GM18498 (cell line): ENCODE measurements at regions not wholly inside any gene's neighbourhood (a gene's known extent, or its start where the extent isn't known, plus 50 kb on each side); places are given as distances from the start of the nearest gene placed in this dataset.

ENCODE experiments used
- ATAC-seq: cut with Tn5 transposase; IDR thresholded peaks from one replicate; pipeline ENCODE4 v1.9.1; 2021; ENCODE audit warnings: mild to moderate bottlenecking, moderate library complexity; ENCODE audit not compliant: unreplicated experiment

DNA sequence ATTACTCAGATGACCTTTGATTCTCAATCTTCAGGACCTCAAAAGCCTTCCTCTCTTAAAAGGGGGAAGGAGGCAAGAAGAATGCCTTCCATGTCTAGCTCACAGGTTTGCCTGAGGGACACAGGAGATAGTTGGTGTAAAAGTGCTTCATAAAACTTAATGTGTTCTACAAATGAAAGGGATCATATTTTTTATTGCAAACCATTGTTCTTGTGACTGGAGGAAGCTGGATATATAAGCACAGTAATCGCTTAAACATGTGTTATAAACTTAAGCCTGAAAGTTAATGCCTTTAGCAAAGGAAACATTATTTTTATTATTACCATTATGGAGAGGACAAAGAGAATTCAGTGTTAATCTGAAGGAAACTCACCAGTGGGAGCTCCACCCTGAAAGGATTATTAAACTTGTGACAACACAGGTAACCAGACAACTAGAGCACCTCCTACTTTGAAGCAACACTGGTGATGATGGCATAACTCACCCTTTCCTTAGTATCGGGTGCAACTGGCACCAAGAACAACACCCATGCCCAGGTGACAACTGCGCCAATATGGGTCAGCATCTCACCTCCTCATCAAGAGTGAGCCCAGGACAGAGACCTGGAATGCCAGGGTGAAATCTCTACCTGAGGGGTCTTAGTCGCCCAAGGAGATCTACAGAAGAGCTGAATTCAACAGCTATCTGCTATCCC lies 288.7 kb upstream of the PRDM1 start:
- no peak for ATAC-seq

DNA sequence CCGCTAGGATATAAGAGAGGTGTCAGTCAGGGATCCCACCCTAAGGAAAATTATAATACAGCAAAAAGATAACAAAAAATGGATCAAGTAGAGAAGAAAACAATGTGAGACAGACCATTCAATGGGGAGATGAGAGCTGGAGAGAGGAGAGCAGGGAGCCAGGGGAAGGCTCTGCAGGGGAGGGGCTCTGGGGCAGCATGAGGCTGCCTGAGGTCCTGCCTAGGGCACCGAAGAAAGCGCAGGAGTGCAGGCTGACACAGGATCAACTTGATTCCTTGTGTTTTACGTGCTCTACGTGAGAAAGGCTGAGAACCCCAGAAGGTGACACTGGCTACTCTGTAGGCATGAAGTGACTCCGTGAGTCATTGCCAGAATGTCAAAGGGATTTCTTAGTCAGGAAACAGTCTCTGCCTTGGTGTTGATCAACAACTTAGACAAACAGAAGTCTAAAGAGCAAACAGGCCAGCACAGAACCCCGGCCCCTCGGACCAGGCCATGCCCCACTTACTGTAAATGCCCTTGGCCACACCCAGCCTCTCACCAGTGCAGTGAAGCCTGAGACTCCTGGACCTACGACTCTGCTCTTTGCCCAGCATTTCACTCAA lies 290.1 kb upstream of the PRDM1 start:
- ATAC-seq, result no peak

DNA sequence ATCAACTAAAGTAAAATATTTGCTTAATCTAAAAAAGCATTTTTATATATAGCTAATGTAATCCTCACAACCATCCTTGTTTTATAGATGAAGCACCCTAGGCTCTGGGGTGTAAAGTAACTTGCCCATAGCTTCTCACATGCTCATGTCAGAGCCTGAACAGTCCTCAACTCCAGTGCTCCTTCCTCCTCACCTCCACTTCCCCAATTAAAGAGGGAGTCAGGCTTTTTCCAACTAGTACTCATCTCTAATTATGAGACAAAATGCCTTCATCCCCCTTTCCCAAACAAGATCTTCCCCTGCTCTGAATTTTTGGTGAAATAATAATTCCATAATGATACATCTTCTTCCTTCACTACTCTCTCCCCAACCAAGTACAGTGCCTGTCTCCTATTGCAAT lies 290.8 kb upstream of the PRDM1 start:
- no peak for ATAC-seq

DNA sequence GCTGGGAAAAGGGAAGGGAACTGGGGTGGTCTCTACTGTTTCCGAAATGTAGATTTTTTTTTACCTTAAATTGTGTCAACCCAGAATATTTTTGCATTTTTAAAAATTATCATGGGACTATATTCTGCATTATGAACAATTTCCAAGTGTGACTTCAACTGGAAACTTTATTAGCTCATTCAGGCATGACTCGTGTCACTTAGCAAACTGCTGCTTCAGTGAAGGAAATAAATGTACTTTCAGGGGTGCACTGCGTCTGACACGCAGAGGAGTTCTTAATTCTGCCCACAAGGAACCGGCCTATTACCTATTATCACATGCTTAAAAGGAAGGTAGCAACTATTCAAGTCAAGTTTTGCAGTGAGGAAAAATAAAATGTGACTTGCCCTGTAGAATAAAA lies 291.3 kb upstream of the PRDM1 start:
- no peak for ATAC-seq

DNA sequence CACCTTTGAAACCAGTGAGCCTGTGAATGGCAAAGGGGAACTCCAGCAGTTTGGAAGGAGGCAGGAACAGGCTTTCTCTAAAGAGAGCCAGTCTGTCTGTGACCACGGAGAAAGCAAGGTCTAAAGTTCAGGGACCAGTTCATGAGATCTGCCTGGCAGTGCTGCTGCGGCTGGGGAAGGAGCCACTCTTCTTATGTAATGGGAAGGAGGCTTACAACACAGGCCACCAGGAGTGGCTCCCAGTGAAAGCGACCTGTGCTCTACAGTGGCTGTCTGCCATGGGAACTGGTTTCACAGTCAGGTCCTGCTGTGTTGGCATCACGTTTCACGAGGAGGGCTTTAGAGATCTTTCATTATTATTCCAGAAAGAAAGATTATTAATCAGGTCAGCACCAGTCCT lies 291.9 kb upstream of the PRDM1 start:
- no peak for ATAC-seq

DNA sequence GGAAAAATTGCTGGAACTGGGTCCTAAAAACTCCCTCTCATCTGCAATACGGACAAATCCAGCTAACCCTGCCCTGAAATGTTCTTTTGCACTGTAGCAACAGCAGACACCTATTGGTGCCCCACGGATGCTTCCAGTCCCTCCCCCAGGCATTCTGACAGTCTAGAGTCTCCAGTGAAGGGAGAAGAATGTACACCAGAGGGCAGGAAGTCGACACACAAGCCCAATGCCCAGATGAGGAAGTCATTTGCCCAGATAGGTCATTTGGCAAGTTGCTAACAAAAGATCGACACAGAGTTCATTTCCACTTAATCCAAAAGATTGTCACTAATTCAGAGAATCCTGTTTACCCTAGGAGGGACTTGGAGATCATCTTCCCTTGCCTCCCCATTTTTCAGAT lies 293.0 kb upstream of the PRDM1 start:
- ATAC-seq, result peak; percentile 41

DNA sequence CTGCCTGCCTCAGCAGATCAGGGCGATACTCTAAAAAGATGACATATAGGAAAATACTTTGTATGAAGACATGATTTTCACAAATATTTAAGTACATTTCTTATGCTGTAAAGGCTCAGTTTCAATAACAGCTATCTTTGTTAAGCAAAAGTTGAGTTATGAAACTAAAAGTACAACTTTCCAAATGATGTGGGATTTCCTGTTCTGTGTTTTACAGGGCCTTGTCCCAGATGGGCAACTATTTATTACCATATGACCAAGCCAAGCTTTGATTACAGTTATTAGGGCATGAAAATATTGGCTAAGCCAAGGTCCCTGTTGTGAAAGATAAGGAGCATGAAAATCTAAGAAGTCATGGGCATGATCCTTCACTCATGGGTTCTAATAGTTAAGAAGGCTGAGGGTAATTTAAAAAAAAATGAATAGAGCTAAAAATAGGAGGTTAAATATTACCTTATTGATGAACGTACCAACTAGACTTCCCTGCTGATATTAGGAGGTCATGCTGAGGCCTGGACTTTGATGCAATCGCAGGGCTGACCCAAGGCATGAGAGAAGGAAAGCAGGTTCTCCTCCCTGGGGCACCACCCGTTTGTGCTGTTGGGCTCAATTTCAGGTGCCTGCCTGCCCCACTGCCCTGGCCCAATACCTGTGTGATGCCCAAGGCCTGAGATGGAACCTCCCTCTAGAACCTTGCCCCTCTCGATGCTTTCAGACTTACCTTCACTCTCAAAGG lies 294.4 kb upstream of the PRDM1 start:
- peak; percentile 45 for ATAC-seq

DNA sequence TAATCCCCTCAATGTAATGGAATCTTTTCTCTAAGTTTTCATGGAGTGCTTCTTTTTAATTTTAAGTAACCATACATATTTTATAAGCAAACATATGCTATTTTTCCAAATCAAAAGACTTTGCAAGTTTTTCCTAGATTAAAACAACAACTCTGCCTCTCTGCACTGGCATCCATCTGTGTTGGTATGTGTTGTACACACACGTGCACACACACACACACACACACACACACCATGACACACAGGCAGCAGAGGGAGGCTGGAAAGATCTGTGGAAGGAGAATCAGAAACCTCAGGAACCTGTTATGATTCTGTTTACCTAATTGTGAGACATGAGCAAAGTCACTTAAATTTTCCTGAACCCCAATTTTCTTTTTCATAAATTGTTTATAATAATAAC lies 295.0 kb upstream of the PRDM1 start:
- ATAC-seq, result peak; percentile 7

DNA sequence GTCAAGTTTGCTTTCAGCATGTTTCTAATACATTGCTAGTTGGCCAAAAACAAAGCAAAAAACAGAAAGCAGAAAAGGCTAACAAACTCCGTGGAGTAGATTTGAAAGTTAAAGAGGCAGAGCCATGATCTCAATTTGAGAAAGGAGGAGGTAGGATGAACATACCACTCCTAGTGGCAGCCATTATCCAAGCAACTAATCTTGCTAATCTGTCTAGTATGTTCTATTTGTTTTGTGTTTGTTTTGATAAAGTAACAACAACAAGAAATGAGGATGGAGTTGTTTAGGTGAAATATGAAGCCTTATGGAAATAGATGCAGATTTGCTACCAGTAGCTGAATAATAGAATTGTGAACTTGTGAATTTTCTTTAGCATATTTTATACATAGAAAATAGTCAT lies 295.5 kb upstream of the PRDM1 start:
- ATAC-seq, result no peak

DNA sequence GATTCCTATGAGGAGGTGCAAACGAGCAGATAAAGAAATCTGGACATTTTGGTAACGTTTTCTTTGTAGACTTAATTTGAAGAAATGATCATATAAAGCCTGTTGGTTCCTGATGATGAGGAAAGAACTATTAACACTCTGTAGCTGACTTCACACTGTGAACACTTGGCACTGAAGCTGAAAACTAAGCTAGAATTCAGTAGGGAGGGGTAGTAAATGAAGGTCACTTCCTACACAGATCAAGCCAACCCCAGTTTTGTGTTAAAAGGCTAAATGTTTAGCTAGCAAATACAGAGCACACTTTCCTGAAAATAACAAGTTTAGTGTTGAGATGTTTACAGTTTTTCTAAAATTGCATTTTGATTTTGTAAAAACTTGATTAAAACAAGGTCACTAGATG lies 296.2 kb upstream of the PRDM1 start:
- ATAC-seq, result no peak

DNA sequence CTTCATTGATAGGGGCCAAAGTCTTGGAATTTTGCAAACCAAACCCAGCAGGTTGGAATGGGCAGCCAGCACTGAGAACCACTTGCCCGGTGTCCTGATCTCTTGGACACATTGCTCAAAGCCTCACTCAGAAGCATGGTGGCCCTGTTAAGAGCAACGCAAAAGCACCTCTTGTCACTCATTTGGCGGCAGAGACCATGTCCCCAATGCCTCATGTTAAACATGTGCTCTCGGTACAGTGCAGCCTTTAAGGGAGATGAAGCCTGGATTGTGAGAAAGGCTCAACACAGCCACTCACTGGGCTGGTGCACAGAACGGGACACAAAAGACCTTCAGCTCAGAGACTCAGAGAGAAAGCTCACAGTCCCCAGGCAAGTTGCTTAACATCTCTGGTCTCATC lies 298.4 kb upstream of the PRDM1 start:
- no peak for ATAC-seq

DNA sequence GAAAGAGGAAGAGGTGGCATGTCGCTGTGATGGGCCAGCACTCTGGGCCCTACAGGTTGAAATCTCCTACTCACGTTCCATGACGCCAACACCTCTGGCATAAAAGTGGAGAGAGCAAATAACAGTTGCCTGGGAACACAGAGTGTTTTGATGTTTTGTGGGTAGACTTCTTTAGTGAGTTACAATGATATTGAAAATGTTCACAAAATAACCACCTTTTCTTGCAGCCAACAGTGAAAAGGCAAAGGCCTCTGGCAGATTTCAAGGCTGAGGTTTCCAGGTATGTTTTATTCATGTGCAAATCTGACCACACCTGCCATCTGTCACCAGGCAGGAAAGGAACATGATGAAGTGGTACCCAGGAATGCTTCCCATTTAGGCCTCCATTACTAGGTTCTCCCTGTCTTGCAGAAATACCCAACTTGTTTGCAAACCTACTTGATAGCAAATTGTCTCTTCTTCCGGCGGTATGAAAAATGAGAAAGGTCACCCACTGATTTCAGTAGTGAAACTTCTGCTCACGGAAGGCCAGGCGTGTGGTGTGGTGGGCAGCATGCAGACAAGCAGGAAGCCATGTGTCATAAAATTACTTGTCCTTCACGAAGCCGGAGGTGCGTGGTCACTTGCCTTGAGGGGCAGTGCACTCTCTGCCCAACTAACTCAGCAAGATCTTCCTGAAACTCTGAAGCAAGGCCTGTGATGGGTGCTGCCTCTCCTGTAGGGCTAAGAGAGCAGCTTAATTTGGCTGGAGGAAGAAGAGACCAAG lies 299.1 kb upstream of the PRDM1 start:
- ATAC-seq, result peak; percentile 65

DNA sequence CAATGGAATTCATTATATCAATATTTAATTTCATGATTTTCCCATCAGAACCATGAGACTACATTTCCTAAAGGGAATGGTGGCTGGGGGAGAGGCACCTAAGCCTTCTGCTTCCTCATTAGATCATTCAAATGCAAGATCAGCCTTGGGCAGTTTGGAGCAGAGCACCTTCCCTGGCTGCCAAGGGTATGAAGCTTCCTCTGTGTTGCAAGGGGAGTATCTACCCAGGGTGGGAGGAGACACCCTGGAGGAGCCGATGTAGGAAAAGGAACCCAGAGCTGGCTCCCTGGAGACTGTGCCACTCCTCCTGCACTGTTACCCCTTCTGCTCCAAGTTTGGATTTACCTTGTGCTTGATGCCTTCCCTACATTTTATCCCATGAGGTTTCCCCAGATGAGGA lies 299.7 kb upstream of the PRDM1 start:
- ATAC-seq, result no peak

DNA sequence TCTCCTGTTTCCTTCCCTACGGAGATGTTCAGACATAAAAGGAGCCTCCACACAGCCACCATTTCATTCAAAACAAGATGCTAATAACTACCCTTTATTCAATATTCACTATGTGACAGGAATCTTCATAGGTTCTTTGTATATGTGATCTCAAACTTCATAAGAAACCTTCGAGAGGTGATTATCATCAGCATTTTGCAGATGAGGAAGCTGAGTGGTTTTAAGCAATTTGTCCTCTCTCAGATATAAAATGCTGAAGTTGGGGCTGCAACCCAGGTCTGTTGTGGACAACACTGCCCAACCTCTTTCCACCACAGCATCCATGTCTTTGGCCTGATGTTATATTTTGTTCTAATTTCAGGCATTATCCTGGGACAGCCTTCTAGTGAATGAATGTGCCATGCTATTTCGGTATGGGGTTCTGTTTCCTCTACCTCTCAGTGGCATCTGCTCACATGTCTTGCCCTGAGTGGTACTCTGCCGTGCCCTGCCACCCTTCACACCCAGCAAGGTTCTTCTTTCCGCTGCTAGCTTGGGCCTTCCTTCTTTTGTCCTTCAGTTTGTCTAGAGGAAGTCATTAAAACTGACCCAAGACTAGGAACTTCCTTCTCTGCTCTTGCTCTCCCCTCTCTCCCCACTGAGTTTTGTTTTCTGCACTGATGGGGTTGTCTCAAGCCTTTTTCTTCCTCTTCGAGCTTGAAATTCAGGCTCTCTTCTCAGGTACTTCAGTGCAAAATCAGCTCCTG lies 300.9 kb upstream of the PRDM1 start:
- no peak for ATAC-seq

DNA sequence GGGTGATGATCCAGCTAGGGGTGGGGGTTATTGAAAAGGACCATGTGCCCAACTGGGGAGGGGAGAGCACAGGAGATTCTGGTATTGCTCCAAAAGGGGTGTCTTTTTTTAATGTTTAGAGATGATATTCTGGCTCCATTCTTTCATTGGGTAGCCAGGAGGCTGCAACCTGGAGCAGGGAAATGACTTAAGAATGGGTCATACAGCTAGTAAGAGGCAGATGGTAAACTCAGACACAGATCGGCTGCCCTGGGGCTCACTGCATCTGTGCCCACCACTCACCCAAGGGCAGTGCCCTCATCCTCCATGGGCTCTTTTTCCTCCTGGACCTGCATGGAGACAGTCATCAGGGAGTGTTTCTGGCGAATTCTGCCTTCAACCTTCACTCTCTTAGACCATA lies 302.0 kb upstream of the PRDM1 start:
- no peak for ATAC-seq

DNA sequence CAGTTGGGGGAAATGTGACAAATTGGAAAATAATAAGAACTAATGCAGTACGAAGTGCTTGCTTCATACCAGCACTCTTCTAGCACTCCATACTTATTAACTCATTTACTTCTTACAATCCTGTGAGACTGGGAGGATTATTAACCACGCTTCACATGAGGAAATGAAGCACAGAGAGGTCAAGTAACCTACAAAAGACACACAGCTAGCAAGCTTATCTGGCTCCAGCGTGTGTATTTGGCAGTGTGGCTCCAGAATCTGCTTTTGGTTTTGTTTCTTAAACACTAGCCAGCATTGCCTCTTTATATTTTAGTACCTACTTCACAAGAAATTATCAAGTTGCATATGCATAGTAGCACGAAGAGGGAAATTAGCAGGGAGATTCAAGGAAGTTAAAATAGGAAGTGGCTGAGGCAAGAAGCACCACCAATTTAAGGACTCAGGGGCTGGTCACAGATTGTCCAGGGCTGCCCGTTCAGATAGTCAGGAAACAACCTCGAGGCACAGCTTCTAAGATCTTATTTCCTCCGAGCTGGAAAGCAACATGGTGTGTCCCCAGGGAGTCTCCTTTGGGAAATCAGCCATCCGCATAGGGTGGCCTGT lies 302.7 kb upstream of the PRDM1 start:
- ATAC-seq, result no peak

DNA sequence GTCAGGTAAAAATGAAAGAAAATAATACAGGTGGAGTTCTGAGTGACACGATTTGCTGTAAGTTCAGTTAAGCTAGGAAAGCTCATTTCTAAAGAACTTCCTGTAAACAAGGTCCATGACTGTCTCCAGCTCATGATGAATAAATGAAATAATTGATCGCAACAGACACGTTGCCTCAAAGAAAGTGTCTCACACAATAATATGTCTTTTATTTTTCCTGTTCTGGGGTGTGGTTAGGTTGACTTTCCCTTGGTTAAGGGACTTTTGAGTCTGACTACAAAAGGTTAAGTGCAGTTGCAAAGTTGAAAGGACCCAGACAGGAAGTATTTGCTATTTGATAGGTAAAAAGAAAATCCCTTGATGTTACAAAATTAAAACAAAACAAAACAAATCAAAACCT lies 304.2 kb upstream of the PRDM1 start:
- ATAC-seq, result no peak

DNA sequence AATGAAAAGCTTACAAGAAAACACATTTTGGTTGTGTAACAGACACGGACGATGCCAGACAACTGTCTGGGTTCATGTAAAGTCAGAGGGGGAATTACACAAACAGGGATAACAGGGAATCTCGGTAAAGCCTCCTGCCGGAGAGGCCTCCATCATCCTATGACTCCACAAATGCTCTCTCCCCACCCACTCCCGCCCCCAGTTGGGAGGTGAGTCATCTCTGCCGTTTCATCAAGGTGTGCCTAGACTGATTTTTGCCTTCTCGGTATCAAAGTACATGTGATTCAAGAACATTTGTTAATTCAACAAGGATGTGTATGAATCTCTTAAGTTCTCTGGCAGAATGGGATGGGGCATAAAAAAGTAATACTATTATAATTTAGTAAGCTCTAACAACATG lies 304.9 kb upstream of the PRDM1 start:
- ATAC-seq, result no peak

DNA sequence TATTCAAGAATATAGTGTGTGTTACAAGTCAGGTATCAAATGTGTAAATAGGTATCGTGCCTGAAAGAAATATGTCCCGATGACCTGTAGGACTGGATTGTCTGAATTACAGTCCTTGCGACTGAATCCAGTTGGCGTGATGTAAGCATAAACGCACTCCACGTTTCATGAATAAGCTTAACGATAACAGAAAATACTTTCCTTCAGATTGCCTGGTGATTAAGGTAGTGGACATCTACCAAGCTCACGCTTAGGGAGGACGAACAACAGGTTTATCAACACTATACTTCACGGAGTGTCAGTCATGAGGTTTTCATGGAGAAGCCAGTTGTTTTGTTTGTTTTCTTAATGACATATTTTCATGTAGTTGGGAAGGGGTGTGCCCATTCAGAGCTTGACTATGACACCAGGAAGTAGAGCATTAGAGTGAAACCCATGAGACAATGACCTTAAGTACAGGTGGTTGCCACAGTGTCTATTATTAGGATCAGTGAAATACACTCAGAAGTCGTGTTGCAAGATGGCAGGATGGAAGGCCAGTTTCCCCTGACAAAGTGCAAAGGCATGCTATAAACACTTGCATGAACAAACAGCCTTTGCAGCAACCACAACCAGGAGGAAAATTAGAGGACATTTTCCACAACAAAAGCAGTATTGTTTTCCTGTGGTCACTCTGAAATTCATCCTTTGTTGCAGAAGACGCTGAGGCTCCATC lies 305.8 kb upstream of the PRDM1 start:
- no peak for ATAC-seq

DNA sequence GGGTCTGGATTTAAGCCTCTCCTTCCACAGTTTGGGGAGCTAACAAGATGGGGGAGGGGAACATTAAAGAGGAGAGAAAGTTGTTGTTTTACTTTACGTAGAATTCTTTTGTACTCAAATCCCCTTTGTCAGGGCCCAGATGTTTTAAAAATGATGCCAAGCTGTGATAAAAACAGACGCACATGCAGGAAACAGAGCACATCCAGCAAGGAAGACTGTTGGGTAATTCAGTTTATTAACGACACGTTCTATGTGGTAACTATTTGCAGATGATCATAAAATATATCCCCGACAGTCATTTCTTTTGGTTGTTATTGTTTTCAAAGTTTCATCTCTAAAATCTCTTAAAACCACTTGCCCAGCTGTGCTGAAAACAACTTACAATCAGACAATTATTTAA lies 307.0 kb upstream of the PRDM1 start:
- no peak for ATAC-seq
